ENCODE measurements at regions not wholly inside any gene's neighbourhood (a gene's known extent, or its start where the extent isn't known, plus 50 kb on each side); places are given as distances from the start of the nearest gene placed in this dataset.

GRCh38 chr2:104472076-104472475, 381.8 kb upstream of the POU3F3 start:
- DNase-seq, result no peak

- no peak for DNase-seq
Observed at GRCh38 chr2:104473546-104473945, 380.4 kb upstream of the POU3F3 start.

- DNase-seq, result no peak
Observed at GRCh38 chr2:104474716-104475115, 379.2 kb upstream of the POU3F3 start.

GRCh38 chr2:104476075-104476474, 377.8 kb upstream of the POU3F3 start:
- no peak for DNase-seq

- no peak for DNase-seq
Observed at GRCh38 chr2:104476563-104476988, 377.3 kb upstream of the POU3F3 start.

- DNase-seq, result no peak
Observed at GRCh38 chr2:104481341-104481740, 372.6 kb upstream of the POU3F3 start.

- DNase-seq, result no peak
Observed at GRCh38 chr2:104487366-104487765, 366.5 kb upstream of the POU3F3 start.

- no peak for DNase-seq
Observed at GRCh38 chr2:104493698-104494097, 360.2 kb upstream of the POU3F3 start.

GRCh38 chr2:104501342-104501741, 352.6 kb upstream of the POU3F3 start:
- no peak for DNase-seq

GRCh38 chr2:104501929-104502328, 352.0 kb upstream of the POU3F3 start:
- no peak for DNase-seq

- DNase-seq, result no peak
Observed at GRCh38 chr2:104502901-104503300, 351.0 kb upstream of the POU3F3 start.

- DNase-seq, result no peak
Observed at GRCh38 chr2:104504331-104505073, 349.4 kb upstream of the POU3F3 start.

GRCh38 chr2:104518256-104518655, 335.7 kb upstream of the POU3F3 start:
- no peak for DNase-seq

GRCh38 chr2:104521247-104521646, 332.7 kb upstream of the POU3F3 start:
- peak; percentile 55 for DNase-seq

- no peak for DNase-seq
Observed at GRCh38 chr2:104523921-104524320, 330.0 kb upstream of the POU3F3 start.

- no peak for DNase-seq
Observed at GRCh38 chr2:104528101-104528500, 325.8 kb upstream of the POU3F3 start.

GRCh38 chr2:104531122-104531521, 322.8 kb upstream of the POU3F3 start:
- DNase-seq, result no peak

- no peak for DNase-seq
Observed at GRCh38 chr2:104537116-104537515, 316.8 kb upstream of the POU3F3 start.

- DNase-seq, result no peak
Observed at GRCh38 chr2:104538077-104538476, 315.8 kb upstream of the POU3F3 start.

- no peak for DNase-seq
Observed at GRCh38 chr2:104539649-104540048, 314.3 kb upstream of the POU3F3 start.

GRCh38 chr2:104545055-104545454, 308.9 kb upstream of the POU3F3 start:
- no peak for DNase-seq

- no peak for DNase-seq
Observed at GRCh38 chr2:104546537-104546936, 307.4 kb upstream of the POU3F3 start.

GRCh38 chr2:104547221-104547620, 306.7 kb upstream of the POU3F3 start:
- no peak for DNase-seq

- DNase-seq, result no peak
Observed at GRCh38 chr2:104561251-104561650, 292.7 kb upstream of the POU3F3 start.

- DNase-seq, result no peak
Observed at GRCh38 chr2:104562537-104562936, 291.4 kb upstream of the POU3F3 start.

Measured in NCI-H526 treated with DMSO at 0.1 percent for 48 hours (cell line).